H7 (cell line): ENCODE measurements at regions not wholly inside any gene's neighbourhood (a gene's known extent, or its start where the extent isn't known, plus 50 kb on each side); places are given as distances from the start of the nearest gene placed in this dataset.
A peak's percentile ranks its signal among the peaks of the same experiment; 100 is the strongest.

Experiments used
- DNase-seq: peaks from one replicate; pipeline ENCODE4 v3.0.0; 2012
- H3K27me3 ChIP-seq: 2 replicates; pipeline ENCODE4 v1.6.0; 2011; ENCODE audit warnings: mild to moderate bottlenecking, low read length; ENCODE audit not compliant: control insufficient read depth, insufficient read depth
- H3K36me3 ChIP-seq: replicated peaks from 2 replicates; pipeline ENCODE4 v1.5.1; 2011; ENCODE audit warnings: low read length; ENCODE audit not compliant: control insufficient read depth, insufficient read depth
- H3K4me3 ChIP-seq: 2 replicates; pipeline ENCODE4 v1.5.1; 2011; ENCODE audit warnings: low read depth, mild to moderate bottlenecking, control low read depth, low read length, moderate library complexity; ENCODE audit not compliant: insufficient read depth

GRCh38 chr10:2990764-2991163 lies 76.6 kb upstream of the PFKP start:
- no peak for DNase-seq
- no peaks in the 10 kb centered on the region for H3K36me3 ChIP-seq
- no peaks in the 10 kb centered on the region for H3K27me3 ChIP-seq

GRCh38 chr10:2989292-2989947 lies 77.9 kb upstream of the PFKP start:
- H3K4me3 ChIP-seq, result no peak overlapping the region

More at GRCh38 chr10:2990764-2991163, 76.6 kb upstream of the PFKP start:
- H3K4me3 ChIP-seq, result no peak overlapping the region

GRCh38 chr10:2987185-2987768 lies 80.1 kb upstream of the PFKP start:
- no peaks in the 10 kb centered on the region for H3K36me3 ChIP-seq
- no peak for DNase-seq
- no peaks in the 10 kb centered on the region for H3K27me3 ChIP-seq
- H3K4me3 ChIP-seq, result no peak overlapping the region

More at GRCh38 chr10:2989292-2989947, 77.9 kb upstream of the PFKP start:
- no peak for DNase-seq
- H3K27me3 ChIP-seq, result no peaks in the 10 kb centered on the region
- no peaks in the 10 kb centered on the region for H3K36me3 ChIP-seq

- H3K27me3 ChIP-seq, result no peaks in the 10 kb centered on the region
- H3K4me3 ChIP-seq, result no peak overlapping the region
- DNase-seq, result no peak
- no peaks in the 10 kb centered on the region for H3K36me3 ChIP-seq
Measured at GRCh38 chr10:2986391-2986801, 81.0 kb upstream of the PFKP start.

- H3K36me3 ChIP-seq, result no peaks in the 10 kb centered on the region
- H3K27me3 ChIP-seq, result no peaks in the 10 kb centered on the region
- peak; percentile 53 for DNase-seq
- no peak overlapping the region for H3K4me3 ChIP-seq
Measured at GRCh38 chr10:2985729-2986232, 81.6 kb upstream of the PFKP start.

- Histone ChIP-seq H3K36me3 (no peaks in the 10 kb centered on the region), H3K4me3 (no peak overlapping the region), H3K27me3 (no peaks in the 10 kb centered on the region)
- no peak for DNase-seq
Measured at GRCh38 chr10:2984682-2985081, 82.7 kb upstream of the PFKP start.

GRCh38 chr10:2982146-2982545 lies 85.2 kb upstream of the PFKP start:
- Histone ChIP-seq H3K36me3 (no peaks in the 10 kb centered on the region), H3K4me3 (no peak overlapping the region), H3K27me3 (no peaks in the 10 kb centered on the region)
- DNase-seq, result no peak

GRCh38 chr10:2981361-2981801 lies 86.0 kb upstream of the PFKP start:
- Histone ChIP-seq H3K4me3 (no peak overlapping the region), H3K36me3 (no peaks in the 10 kb centered on the region), H3K27me3 (no peaks in the 10 kb centered on the region)
- DNase-seq, result no peak

- no peak for DNase-seq
- Histone ChIP-seq H3K4me3 (no peak overlapping the region), H3K27me3 (no peaks in the 10 kb centered on the region), H3K36me3 (no peaks in the 10 kb centered on the region)
Measured at GRCh38 chr10:2980791-2981360, 86.5 kb upstream of the PFKP start.

- no peaks in the 10 kb centered on the region for H3K36me3 ChIP-seq
- DNase-seq, result no peak
- no peak overlapping the region for H3K4me3 ChIP-seq
- H3K27me3 ChIP-seq, result no peaks in the 10 kb centered on the region
Measured at GRCh38 chr10:2980116-2980515, 87.2 kb upstream of the PFKP start.

- H3K4me3 ChIP-seq, result no peak overlapping the region
- no peaks in the 10 kb centered on the region for H3K36me3 ChIP-seq
- DNase-seq, result no peak
- H3K27me3 ChIP-seq, result no peaks in the 10 kb centered on the region
Measured at GRCh38 chr10:2979306-2979705, 88.0 kb upstream of the PFKP start.

GRCh38 chr10:2978574-2979273 lies 88.6 kb upstream of the PFKP start:
- no peak overlapping the region for H3K4me3 ChIP-seq
- H3K27me3 ChIP-seq, result no peaks in the 10 kb centered on the region
- H3K36me3 ChIP-seq, result no peaks in the 10 kb centered on the region
- no peak for DNase-seq

- peak; percentile 68 for DNase-seq
- Histone ChIP-seq H3K36me3 (no peaks in the 10 kb centered on the region), H3K4me3 (no peak overlapping the region)
Measured at GRCh38 chr10:2978111-2978510, 89.2 kb upstream of the PFKP start.

GRCh38 chr10:2974503-2975207 lies 92.7 kb upstream of the PFKP start:
- DNase-seq, result no peak
- H3K27me3 ChIP-seq, result no peaks in the 10 kb centered on the region
- no peaks in the 10 kb centered on the region for H3K36me3 ChIP-seq
- H3K4me3 ChIP-seq, result no peak overlapping the region

More at GRCh38 chr10:2978111-2978510, 89.2 kb upstream of the PFKP start:
- no peaks in the 10 kb centered on the region for H3K27me3 ChIP-seq
